Breast epithelium (tissue), 4 donors: ENCODE measurements at regions not wholly inside any gene's neighbourhood (a gene's known extent, or its start where the extent isn't known, plus 50 kb on each side); places are given as distances from the start of the nearest gene placed in this dataset.

Source experiments
- DNase-seq, 2 donors: peaks; one replicate each; pipeline ENCODE4 v3.0.0-alpha.2; 2019; ENCODE audit warnings: low spot score in 2 of 2
- H3K27ac ChIP-seq, 2 donors: fragments of 200-600 bp; sonication (generic) in 1 of 2; one replicate each; pipeline ENCODE4 v1.5.1; 2016 to 2019; ENCODE audit warnings: mild to moderate bottlenecking in 1 of 2
- H3K27me3 ChIP-seq, 2 donors: fragments of 200-600 bp; sonication (generic) in 1 of 2; one replicate each; pipeline versions ENCODE4 v1.5.1 to v1.6.0; 2017 to 2019; ENCODE audit warnings: control low read depth in 1 of 2, mild to moderate bottlenecking in 1 of 2
- H3K36me3 ChIP-seq: fragments of 200-600 bp; one replicate; pipeline ENCODE4 v1.5.1; 2019
- H3K4me1 ChIP-seq, 2 donors: fragments of 200-600 bp; sonication (generic); one replicate each; pipeline ENCODE4 v1.5.1; 2016 to 2019; ENCODE audit warnings: control low read depth in 1 of 2
- H3K4me3 ChIP-seq, 3 donors: fragments of 200-600 bp; sonication (generic); 1 replicate in 2 of 3; 2 replicates in 1 of 3; pipeline ENCODE4 v1.5.1; 2016 to 2019; ENCODE audit warnings: mild to moderate bottlenecking in 3 of 3, moderate library complexity in 2 of 3
- H3K9me3 ChIP-seq, 2 donors: fragments of 200-600 bp; sonication (generic) in 1 of 2; one replicate each; pipeline ENCODE4 v1.5.1; 2016 to 2019; ENCODE audit warnings: control low read depth in 1 of 2
- CTCF ChIP-seq, 3 donors: fragments of 450-650 bp; IDR thresholded peaks; one replicate each; pipeline ENCODE4 v1.5.1; 2016 to 2017; ENCODE audit warnings: antibody characterized with exemption in 3 of 3, mild to moderate bottlenecking in 3 of 3, moderate library complexity in 3 of 3
- POLR2A ChIP-seq: fragments of 450-650 bp; IDR thresholded peaks from one replicate; pipeline ENCODE4 v1.6.1; 2016; ENCODE audit warnings: antibody characterized with exemption, mild to moderate bottlenecking, moderate library complexity
- POLR2AphosphoS5 ChIP-seq, 3 donors: sonication (generic); formaldehyde crosslinking; IDR thresholded peaks; one replicate each; pipeline ENCODE4 v1.6.1; 2017; ENCODE audit warnings: antibody characterized with exemption in 3 of 3
- intact Hi-C: fragments of 100-400 bp; cut with DNase I; formaldehyde crosslinking; loops from one replicate; pipeline ENCODE4 v1.15.1; 2023; ENCODE audit warnings: low total_unique reads

- Histone ChIP-seq H3K27me3 (no peaks in the 10 kb centered on the region), H3K36me3 (no peaks in the 10 kb centered on the region), H3K4me3 (no peak overlapping the region), H3K27ac (no peak overlapping the region), H3K4me1 (no peaks in the 10 kb centered on the region), H3K9me3 (no peaks in the 10 kb centered on the region)
- TF ChIP-seq CTCF (IDR thresholded peaks at IDR 0.05) (no peak), POLR2A (no peak), POLR2AphosphoS5 (IDR thresholded peaks at IDR 0.05) (no peak)
- DNase-seq = no peak
- intact Hi-C loops = no loop called here
Observed at GRCh38 chr11:87908086-87908485, 267.2 kb downstream of the RAB38 start.

DNA sequence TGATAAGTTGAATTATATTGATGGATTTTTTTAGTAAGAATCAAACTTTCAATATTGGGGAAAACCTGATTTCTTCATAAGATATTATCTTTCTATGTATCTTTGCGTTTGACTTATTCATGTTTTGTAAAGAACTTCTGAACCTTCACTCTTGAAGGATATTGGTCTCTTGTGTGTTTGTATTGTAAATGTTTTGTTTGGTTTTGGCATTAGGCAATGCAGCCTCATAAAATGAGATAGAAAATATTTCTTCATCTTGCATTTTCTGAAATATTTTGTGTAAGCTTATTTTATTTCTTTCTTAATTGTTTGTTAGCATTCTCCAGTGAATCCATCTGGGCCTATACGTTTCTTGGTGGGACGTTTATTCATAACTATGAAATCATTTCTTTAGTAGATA lies 271.9 kb downstream of the RAB38 start:
- TF ChIP-seq POLR2A (no peak), POLR2AphosphoS5 (IDR thresholded peaks at IDR 0.05) (no peak), CTCF (IDR thresholded peaks at IDR 0.05) (no peak)
- DNase-seq = no peak
- intact Hi-C loops = no loop called here
- Histone ChIP-seq H3K9me3 (no peaks in the 10 kb centered on the region), H3K27me3 (no peaks in the 10 kb centered on the region), H3K27ac (no peak overlapping the region), H3K4me1 (no peaks in the 10 kb centered on the region), H3K4me3 (no peak overlapping the region), H3K36me3 (no peaks in the 10 kb centered on the region)

GRCh38 chr11:87901341-87901740 lies 273.9 kb downstream of the RAB38 start:
- no peak for DNase-seq
- no peak for TF ChIP-seq POLR2A
- no peak for TF ChIP-seq POLR2AphosphoS5 (IDR thresholded peaks at IDR 0.05)
- no peak for TF ChIP-seq CTCF (IDR thresholded peaks at IDR 0.05)
- no peak overlapping the region for H3K27ac ChIP-seq
- intact Hi-C loops = no loop called here
- H3K4me3 ChIP-seq = no peak overlapping the region
- H3K36me3 ChIP-seq = no peaks in the 10 kb centered on the region
- H3K27me3 ChIP-seq = no peaks in the 10 kb centered on the region
- no peaks in the 10 kb centered on the region for H3K9me3 ChIP-seq
- H3K4me1 ChIP-seq = no peaks in the 10 kb centered on the region

- no peak for DNase-seq
- Histone ChIP-seq H3K4me3 (no peak overlapping the region), H3K27ac (no peak overlapping the region), H3K9me3 (no peaks in the 10 kb centered on the region), H3K27me3 (no peaks in the 10 kb centered on the region), H3K4me1 (no peaks in the 10 kb centered on the region), H3K36me3 (no peaks in the 10 kb centered on the region)
- TF ChIP-seq POLR2AphosphoS5 (IDR thresholded peaks at IDR 0.05) = no peak
- TF ChIP-seq CTCF (IDR thresholded peaks at IDR 0.05) = no peak
- no peak for TF ChIP-seq POLR2A
- intact Hi-C loops = no loop called here
Observed at GRCh38 chr11:87897921-87898320, 277.3 kb downstream of the RAB38 start.

GRCh38 chr11:87897071-87897470 lies 278.2 kb downstream of the RAB38 start:
- intact Hi-C loops = no loop called here
- no peaks in the 10 kb centered on the region for H3K27me3 ChIP-seq
- TF ChIP-seq POLR2A (no peak), CTCF (IDR thresholded peaks at IDR 0.05) (no peak), POLR2AphosphoS5 (IDR thresholded peaks at IDR 0.05) (no peak)
- H3K4me1 ChIP-seq = no peaks in the 10 kb centered on the region
- no peak overlapping the region for H3K27ac ChIP-seq
- no peaks in the 10 kb centered on the region for H3K36me3 ChIP-seq
- no peak for DNase-seq
- H3K9me3 ChIP-seq = no peaks in the 10 kb centered on the region
- H3K4me3 ChIP-seq = no peak overlapping the region
